Lung (tissue), 11 donors: ENCODE measurements at regions not wholly inside any gene's neighbourhood (a gene's known extent, or its start where the extent isn't known, plus 50 kb on each side); places are given as distances from the start of the nearest gene placed in this dataset.
A peak's percentile ranks its signal among the peaks of the same experiment; 100 is the strongest.

Experiments
- ATAC-seq: fragments of 200-7000 bp; cut with Tn5 transposase; one replicate; pipeline ENCODE4 v1.9.1; 2020; ENCODE audit warnings: moderate number of reproducible peaks; ENCODE audit not compliant: insufficient read depth, low FRiP score
- DNase-seq, 3 donors: peaks; one replicate each; pipeline ENCODE4 v3.0.0-alpha.2; 2013 to 2017
- H3K27ac ChIP-seq, 2 donors: one replicate each; pipeline ENCODE4 v1.5.1; 2013; ENCODE audit warnings: mild to moderate bottlenecking in 2 of 2, moderate library complexity in 2 of 2, control low read depth in 1 of 2, inconsistent platforms in 1 of 2, low read depth in 1 of 2, low read length in 1 of 2
- H3K27me3 ChIP-seq, 3 donors: one replicate each; pipeline ENCODE4 v1.5.1; 2013; ENCODE audit warnings: low read length in 2 of 3; ENCODE audit not compliant: control insufficient read depth in 3 of 3, insufficient read depth in 3 of 3
- H3K36me3 ChIP-seq, 4 donors: one replicate each; pipeline ENCODE4 v1.5.1; 2013; ENCODE audit warnings: low read length in 4 of 4, mild to moderate bottlenecking in 1 of 4, moderate library complexity in 1 of 4; ENCODE audit not compliant: control insufficient read depth in 4 of 4, insufficient read depth in 4 of 4
- H3K4me1 ChIP-seq, 5 donors: one replicate each; pipeline ENCODE4 v1.5.1; 2013; ENCODE audit warnings: low read length in 5 of 5, mild to moderate bottlenecking in 2 of 5, moderate library complexity in 1 of 5; ENCODE audit not compliant: control insufficient read depth in 5 of 5, insufficient read depth in 5 of 5
- H3K4me3 ChIP-seq: one replicate; pipeline ENCODE4 v1.5.1; 2013; ENCODE audit warnings: mild to moderate bottlenecking, control low read depth, moderate library complexity
- H3K9ac ChIP-seq, 2 donors: one replicate each; pipeline ENCODE4 v1.5.1; 2013; ENCODE audit warnings: low read length in 2 of 2, control low read depth in 1 of 2; ENCODE audit not compliant: insufficient read depth in 1 of 2
- H3K9me3 ChIP-seq, 4 donors: one replicate each; pipeline ENCODE4 v1.5.1; 2013; ENCODE audit warnings: low read length in 3 of 4, mild to moderate bottlenecking in 1 of 4, moderate library complexity in 1 of 4; ENCODE audit not compliant: control insufficient read depth in 4 of 4, insufficient read depth in 3 of 4
- WGBS, 2 donors: extraction: QIAGEN DNeasy Blood & Tissue Kit; methylation state at CpG; one replicate each; pipeline ENCODE4 v1.1.7; 2013; 5-methylcytosine and 5-hydroxymethylcytosine counted together
- TF ChIP-seq, protein P1 (sequence below): IDR thresholded peaks from 2 replicates; pipeline ENCODE4 v1.5.1; 2012; ENCODE audit warnings: mild to moderate bottlenecking; ENCODE audit errors: control extremely low read depth, extremely low read depth
- donor health status: control.
- donor health status: control.
- donor health status: Bipolar disorder and iron deficiency.
- donor health status: healthy.
- donor health status: DM: yes; HTN: yes; CAD: no.

GRCh38 chrX:128287693-128288092 lies 235.5 kb upstream of the ACTRT1 start:
- Histone ChIP-seq H3K4me3 (no peak overlapping the region), H3K36me3 (no peaks in the 10 kb centered on the region), H3K27ac (no peak overlapping the region), H3K9ac (no peak overlapping the region), H3K4me1 (no peaks in the 10 kb centered on the region), H3K27me3 (no peaks in the 10 kb centered on the region), H3K9me3 (peaks cover 0 to 4% (median 0%) of the 10 kb centered on the region in 4 donors)
- TF ChIP-seq, protein P1, sequence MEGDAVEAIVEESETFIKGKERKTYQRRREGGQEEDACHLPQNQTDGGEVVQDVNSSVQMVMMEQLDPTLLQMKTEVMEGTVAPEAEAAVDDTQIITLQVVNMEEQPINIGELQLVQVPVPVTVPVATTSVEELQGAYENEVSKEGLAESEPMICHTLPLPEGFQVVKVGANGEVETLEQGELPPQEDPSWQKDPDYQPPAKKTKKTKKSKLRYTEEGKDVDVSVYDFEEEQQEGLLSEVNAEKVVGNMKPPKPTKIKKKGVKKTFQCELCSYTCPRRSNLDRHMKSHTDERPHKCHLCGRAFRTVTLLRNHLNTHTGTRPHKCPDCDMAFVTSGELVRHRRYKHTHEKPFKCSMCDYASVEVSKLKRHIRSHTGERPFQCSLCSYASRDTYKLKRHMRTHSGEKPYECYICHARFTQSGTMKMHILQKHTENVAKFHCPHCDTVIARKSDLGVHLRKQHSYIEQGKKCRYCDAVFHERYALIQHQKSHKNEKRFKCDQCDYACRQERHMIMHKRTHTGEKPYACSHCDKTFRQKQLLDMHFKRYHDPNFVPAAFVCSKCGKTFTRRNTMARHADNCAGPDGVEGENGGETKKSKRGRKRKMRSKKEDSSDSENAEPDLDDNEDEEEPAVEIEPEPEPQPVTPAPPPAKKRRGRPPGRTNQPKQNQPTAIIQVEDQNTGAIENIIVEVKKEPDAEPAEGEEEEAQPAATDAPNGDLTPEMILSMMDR: no peak
- 84% methylated on average over 1 of the region's 1 CpG; no CpG with 5 or more reads in 1 of the 2 donors for WGBS, 2 donors
- no peak for ATAC-seq
- no peak for DNase-seq

DNA sequence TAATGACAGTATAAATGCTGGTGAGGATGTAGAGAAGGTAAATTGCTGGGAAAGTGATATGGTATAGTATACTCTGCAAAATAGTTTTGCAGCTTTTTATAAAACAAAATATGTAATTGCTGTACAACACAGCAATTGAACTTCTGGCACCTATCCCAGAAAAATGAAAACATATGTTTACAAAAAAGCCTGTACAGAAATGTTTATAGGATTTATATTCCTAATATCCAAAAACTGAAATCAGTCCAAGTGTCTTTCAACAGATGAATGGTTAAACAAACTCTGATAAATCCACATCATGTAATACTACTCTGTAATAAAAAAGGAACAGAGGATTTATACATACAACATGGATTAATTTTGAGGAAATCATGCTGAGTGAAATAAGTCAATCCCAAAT lies 198.4 kb upstream of the ACTRT1 start:
- H3K4me3 ChIP-seq: no peak overlapping the region
- no peaks in the 10 kb centered on the region for H3K27me3 ChIP-seq
- no peak overlapping the region for H3K27ac ChIP-seq
- H3K9me3 ChIP-seq: peaks cover 0 to under 1% (median 0%) of the 10 kb centered on the region in 4 donors
- TF ChIP-seq, protein P1: no peak
- no peaks in the 10 kb centered on the region for H3K36me3 ChIP-seq
- H3K4me1 ChIP-seq: no peaks in the 10 kb centered on the region
- no peak for ATAC-seq
- no peak overlapping the region for H3K9ac ChIP-seq
- DNase-seq: peak in 2 of 3 donors; percentile 0 to 1

DNA sequence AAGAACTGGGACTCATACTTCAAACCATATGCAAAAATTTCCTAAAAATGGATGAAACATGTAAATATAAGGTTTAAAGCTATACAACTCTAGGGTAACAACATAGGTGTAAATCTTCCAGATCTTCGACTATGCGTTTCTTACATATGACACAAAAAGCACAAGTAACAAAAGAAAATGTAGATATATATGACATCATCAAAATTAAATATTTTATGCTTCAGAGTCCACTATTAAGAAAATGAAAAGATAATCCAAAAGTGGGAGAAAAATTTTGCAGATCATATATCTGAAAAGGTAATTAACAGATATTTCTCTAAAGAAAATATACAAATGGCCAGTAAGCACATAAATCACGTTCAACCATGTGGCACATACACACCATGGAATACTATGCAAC lies 164.2 kb upstream of the ACTRT1 start:
- ATAC-seq: no peak
- H3K4me3 ChIP-seq: no peak overlapping the region
- WGBS, 2 donors: 84% methylated on average over 3 of the region's 3 CpGs
- H3K9ac ChIP-seq: no peak overlapping the region
- peaks cover 0 to 2% (median 0%) of the 10 kb centered on the region in 4 donors for H3K9me3 ChIP-seq
- H3K36me3 ChIP-seq: no peaks in the 10 kb centered on the region
- H3K27me3 ChIP-seq: no peaks in the 10 kb centered on the region
- no peak for DNase-seq
- TF ChIP-seq, protein P1: no peak
- no peaks in the 10 kb centered on the region for H3K4me1 ChIP-seq
- no peak overlapping the region for H3K27ac ChIP-seq

DNA sequence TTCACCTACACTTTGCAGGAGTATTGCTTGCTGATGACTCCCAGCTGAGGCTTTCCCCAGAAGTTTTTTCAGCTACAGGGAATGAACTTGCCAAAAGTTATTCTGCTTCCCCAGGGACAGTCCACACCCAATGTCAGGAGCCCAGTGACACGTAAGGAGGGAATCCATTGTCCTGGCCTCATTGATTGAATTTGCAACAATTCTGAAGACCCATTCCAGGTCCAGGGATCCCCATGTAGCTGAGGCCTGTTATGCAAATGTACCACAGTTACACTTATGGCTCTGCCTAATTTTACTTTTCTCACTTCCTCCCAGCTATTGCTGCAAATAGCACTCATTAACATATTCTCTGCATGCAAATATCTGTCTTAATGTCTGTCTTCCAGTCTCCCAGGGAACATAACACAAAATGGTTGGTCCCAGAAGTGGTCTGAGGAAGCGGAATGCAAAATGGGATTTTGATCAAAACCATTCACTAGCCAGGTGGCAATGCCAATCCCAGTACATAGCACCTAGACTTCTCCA lies 113.7 kb upstream of the ACTRT1 start:
- ATAC-seq (no peak), DNase-seq (no peak)
- no peaks in the 10 kb centered on the region for H3K27me3 ChIP-seq
- TF ChIP-seq, protein P1: no peak
- H3K27ac ChIP-seq: no peak overlapping the region
- H3K9ac ChIP-seq: no peak overlapping the region
- H3K9me3 ChIP-seq: peaks cover 0 to 5% (median 0%) of the 10 kb centered on the region in 4 donors
- no peaks in the 10 kb centered on the region for H3K36me3 ChIP-seq
- H3K4me1 ChIP-seq: no peaks in the 10 kb centered on the region
- WGBS, 2 donors: 70 to 86% methylated on average over 2 of the region's 2 CpGs
- no peak overlapping the region for H3K4me3 ChIP-seq
